ENCODE measurements at regions not wholly inside any gene's neighbourhood (a gene's known extent, or its start where the extent isn't known, plus 50 kb on each side); places are given as distances from the start of the nearest gene placed in this dataset.
"Not testable (repeated sequence)": the region's sequence is repeated elsewhere in the genome, so short reads cannot be mapped to it uniquely, and the experiment has no call there.

DNA sequence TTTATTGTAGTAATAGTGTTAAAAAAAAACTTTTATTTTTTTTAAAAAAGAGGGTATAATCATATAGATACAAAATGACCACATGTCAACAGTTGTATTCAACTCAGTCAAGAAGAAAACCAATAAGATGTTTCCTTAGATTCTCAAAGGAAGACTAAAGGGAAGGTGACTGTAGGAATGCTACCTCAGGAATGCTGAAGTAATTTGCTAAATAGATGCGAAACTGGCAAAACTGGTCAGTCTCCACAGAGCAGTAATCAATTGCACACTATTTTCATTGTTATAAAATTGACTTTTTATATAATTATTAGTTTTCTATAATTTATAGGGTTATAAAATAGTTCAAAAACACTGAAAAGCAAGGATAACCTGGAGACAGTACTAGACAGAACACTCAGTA is 204.8 kb downstream of the GABRG2 start:
- Histone ChIP-seq H3K4me3 (ENCODE audit: low read length) (no peak overlapping the region), H3K27ac (ENCODE audit: low read depth, low read length) (no peak overlapping the region), H3K36me3 (ENCODE audit: control insufficient read depth, insufficient read depth, low read length) (no peaks in the 10 kb centered on the region)

GRCh38 chr5:162274679-162275078 is 207.1 kb downstream of the GABRG2 start:
- H3K27ac ChIP-seq (ENCODE audit: low read depth, low read length), result no peak overlapping the region
- no peaks in the 10 kb centered on the region for H3K36me3 ChIP-seq (ENCODE audit: control insufficient read depth, insufficient read depth, low read length)
- H3K9ac ChIP-seq (ENCODE audit: low read length), result no peak overlapping the region
- H3K4me3 ChIP-seq (ENCODE audit: low read length), result no peak overlapping the region
- H3K27me3 ChIP-seq (ENCODE audit: control insufficient read depth, insufficient read depth, low read length), result no peaks in the 10 kb centered on the region
- H3K4me1 ChIP-seq (ENCODE audit: control insufficient read depth, insufficient read depth, low read length), result no peaks in the 10 kb centered on the region

More for the DNA sequence above, 204.8 kb downstream of the GABRG2 start:
- Histone ChIP-seq H3K27me3 (ENCODE audit: control insufficient read depth, insufficient read depth, low read length) (no peaks in the 10 kb centered on the region), H3K4me1 (ENCODE audit: control insufficient read depth, insufficient read depth, low read length) (no peaks in the 10 kb centered on the region), H3K9ac (ENCODE audit: low read length) (no peak overlapping the region)

DNA sequence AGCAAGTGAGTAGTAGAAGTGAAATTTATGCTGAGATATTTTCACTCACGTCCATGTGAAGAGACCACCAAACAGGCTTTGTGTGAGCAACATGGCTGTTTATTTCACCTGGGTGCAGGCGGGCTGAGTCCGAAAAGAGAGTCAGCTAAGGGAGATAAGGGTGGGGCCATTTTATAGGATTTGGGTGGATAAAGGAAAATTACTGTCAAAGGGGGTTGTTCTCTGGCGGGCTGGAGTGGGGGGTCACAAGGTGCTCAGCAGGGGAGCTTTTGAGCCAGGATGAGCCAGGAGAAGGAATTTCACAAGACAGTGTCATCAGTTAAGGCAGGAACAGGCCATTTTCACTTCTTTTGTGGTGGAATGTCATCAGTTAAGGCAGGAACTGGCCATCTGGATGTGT is 207.8 kb downstream of the GABRG2 start:
- not testable (repeated sequence) for H3K36me3 ChIP-seq (ENCODE audit: control insufficient read depth, insufficient read depth, low read length); H3K4me3 ChIP-seq (ENCODE audit: low read length); H3K27me3 ChIP-seq (ENCODE audit: control insufficient read depth, insufficient read depth, low read length); H3K9ac ChIP-seq (ENCODE audit: low read length); H3K27ac ChIP-seq (ENCODE audit: low read depth, low read length); H3K4me1 ChIP-seq (ENCODE audit: control insufficient read depth, insufficient read depth, low read length)

GRCh38 chr5:162282191-162282590 is 214.6 kb downstream of the GABRG2 start:
- Histone ChIP-seq H3K9ac (ENCODE audit: low read length) (no peak overlapping the region), H3K4me3 (ENCODE audit: low read length) (no peak overlapping the region), H3K27me3 (ENCODE audit: control insufficient read depth, insufficient read depth, low read length) (no peaks in the 10 kb centered on the region), H3K27ac (ENCODE audit: low read depth, low read length) (no peak overlapping the region), H3K4me1 (ENCODE audit: control insufficient read depth, insufficient read depth, low read length) (no peaks in the 10 kb centered on the region), H3K36me3 (ENCODE audit: control insufficient read depth, insufficient read depth, low read length) (no peaks in the 10 kb centered on the region)

GRCh38 chr5:162283609-162284008 is 216.0 kb downstream of the GABRG2 start:
- Histone ChIP-seq H3K4me3 (ENCODE audit: low read length) (no peak overlapping the region), H3K36me3 (ENCODE audit: control insufficient read depth, insufficient read depth, low read length) (no peaks in the 10 kb centered on the region), H3K4me1 (ENCODE audit: control insufficient read depth, insufficient read depth, low read length) (no peaks in the 10 kb centered on the region), H3K9ac (ENCODE audit: low read length) (no peak overlapping the region), H3K27ac (ENCODE audit: low read depth, low read length) (no peak overlapping the region), H3K27me3 (ENCODE audit: control insufficient read depth, insufficient read depth, low read length) (no peaks in the 10 kb centered on the region)

DNA sequence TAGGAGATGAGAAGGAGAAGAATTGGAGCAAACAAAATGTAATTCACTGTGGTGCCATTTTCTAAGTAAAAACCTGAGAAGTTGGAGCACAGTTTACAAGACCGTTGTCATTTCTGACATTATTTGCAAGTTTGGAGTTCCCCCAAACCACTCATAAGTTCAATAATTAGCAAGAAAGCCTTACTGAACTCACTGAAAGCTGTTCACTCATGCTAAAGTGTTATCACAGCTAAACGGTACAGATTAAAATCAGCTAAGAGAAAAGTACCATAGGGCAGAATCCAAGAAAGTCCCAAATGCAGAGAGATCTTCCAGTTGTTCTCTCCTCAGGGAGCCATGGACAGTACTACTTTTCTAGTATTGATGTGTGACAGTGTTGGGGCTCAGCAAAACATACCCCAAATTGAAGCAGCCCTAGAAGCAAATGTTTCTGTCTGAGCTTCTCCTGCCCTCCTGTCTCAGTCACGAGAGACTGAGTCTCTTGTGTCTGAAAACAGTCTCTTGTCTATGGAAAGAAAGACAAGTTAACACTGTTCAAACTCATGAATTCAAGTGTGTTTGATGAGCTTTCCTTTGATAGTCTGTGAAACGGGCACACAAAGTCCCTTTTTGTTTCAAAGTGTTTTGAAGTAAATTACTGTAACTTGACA is 221.2 kb downstream of the GABRG2 start:
- no peak overlapping the region for H3K9ac ChIP-seq (ENCODE audit: low read length)
- H3K27ac ChIP-seq (ENCODE audit: low read depth, low read length), result no peak overlapping the region
- H3K36me3 ChIP-seq (ENCODE audit: control insufficient read depth, insufficient read depth, low read length), result no peaks in the 10 kb centered on the region
- no peak overlapping the region for H3K4me3 ChIP-seq (ENCODE audit: low read length)
- no peaks in the 10 kb centered on the region for H3K27me3 ChIP-seq (ENCODE audit: control insufficient read depth, insufficient read depth, low read length)
- no peaks in the 10 kb centered on the region for H3K4me1 ChIP-seq (ENCODE audit: control insufficient read depth, insufficient read depth, low read length)

DNA sequence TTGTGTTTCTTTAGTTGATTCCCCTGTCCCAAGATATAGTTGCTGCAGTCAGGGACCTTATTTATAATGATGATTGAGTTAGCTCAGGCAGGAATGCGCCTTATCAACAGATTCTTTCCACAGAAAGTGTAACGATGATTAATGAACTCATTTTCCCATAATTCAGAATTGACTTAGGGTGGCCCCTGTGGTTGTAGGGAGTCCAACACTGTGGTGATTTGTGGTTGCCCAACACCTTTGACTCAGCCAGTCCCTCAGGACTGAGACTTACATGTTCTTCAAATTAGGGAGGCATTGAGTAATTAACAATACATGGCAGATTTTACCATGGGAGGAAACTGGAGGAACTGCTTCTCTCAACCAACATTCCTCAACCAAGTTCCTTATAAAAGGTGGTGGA is 221.9 kb downstream of the GABRG2 start:
- no peak overlapping the region for H3K9ac ChIP-seq (ENCODE audit: low read length)
- no peaks in the 10 kb centered on the region for H3K36me3 ChIP-seq (ENCODE audit: control insufficient read depth, insufficient read depth, low read length)
- no peak overlapping the region for H3K27ac ChIP-seq (ENCODE audit: low read depth, low read length)

DNA sequence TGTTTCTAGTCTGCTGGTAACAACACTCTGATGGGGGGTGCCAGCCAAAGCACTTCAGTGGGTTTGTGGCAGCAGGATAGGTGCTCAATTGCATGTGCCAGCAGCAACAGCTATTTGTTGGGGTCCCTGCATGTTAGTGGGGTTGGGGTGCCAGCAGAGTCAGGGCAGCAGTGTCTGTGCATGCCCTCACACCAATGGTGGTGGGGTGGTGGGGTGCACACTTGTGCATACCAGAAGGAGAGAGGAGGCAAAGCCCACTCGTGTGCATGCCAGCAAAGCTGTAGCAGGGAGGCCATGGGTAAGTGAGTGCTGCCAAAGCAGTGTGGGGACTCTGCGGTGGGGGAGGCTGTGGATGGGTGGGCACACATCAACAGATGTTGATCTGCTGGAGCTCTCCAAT is 232.2 kb downstream of the GABRG2 start:
- H3K4me1 ChIP-seq (ENCODE audit: control insufficient read depth, insufficient read depth, low read length), result no peaks in the 10 kb centered on the region
- H3K27ac ChIP-seq (ENCODE audit: low read depth, low read length), result no peak overlapping the region
- no peak overlapping the region for H3K4me3 ChIP-seq (ENCODE audit: low read length)
- H3K27me3 ChIP-seq (ENCODE audit: control insufficient read depth, insufficient read depth, low read length), result no peaks in the 10 kb centered on the region
- H3K36me3 ChIP-seq (ENCODE audit: control insufficient read depth, insufficient read depth, low read length), result no peaks in the 10 kb centered on the region
- no peak overlapping the region for H3K9ac ChIP-seq (ENCODE audit: low read length)

More for the DNA sequence above, 221.9 kb downstream of the GABRG2 start:
- Histone ChIP-seq H3K4me3 (ENCODE audit: low read length) (no peak overlapping the region), H3K27me3 (ENCODE audit: control insufficient read depth, insufficient read depth, low read length) (no peaks in the 10 kb centered on the region), H3K4me1 (ENCODE audit: control insufficient read depth, insufficient read depth, low read length) (no peaks in the 10 kb centered on the region)

DNA sequence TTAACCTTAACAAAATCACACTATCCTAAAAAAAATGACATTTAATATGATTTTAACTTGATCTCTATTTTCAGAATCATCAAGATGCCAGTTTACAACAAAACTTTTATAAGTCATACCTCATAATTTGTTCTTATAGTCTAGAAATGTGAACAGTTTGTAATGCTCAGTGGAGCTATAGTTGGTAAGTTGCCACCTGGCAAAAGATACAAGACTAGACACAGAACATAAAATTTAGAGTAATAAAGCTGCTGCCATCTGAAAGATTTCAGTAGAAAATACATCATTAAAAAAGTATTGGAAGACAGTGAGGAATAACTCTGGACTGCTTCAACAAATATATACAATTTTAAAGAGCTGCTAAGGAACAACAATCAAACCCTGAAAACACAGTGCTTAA is 233.8 kb downstream of the GABRG2 start:
- Histone ChIP-seq H3K36me3 (ENCODE audit: control insufficient read depth, insufficient read depth, low read length) (no peaks in the 10 kb centered on the region), H3K27ac (ENCODE audit: low read depth, low read length) (no peak overlapping the region), H3K27me3 (ENCODE audit: control insufficient read depth, insufficient read depth, low read length) (no peaks in the 10 kb centered on the region), H3K4me3 (ENCODE audit: low read length) (no peak overlapping the region), H3K4me1 (ENCODE audit: control insufficient read depth, insufficient read depth, low read length) (no peaks in the 10 kb centered on the region), H3K9ac (ENCODE audit: low read length) (no peak overlapping the region)

- Histone ChIP-seq H3K27ac (ENCODE audit: low read depth, low read length) (no peak overlapping the region), H3K36me3 (ENCODE audit: control insufficient read depth, insufficient read depth, low read length) (no peaks in the 10 kb centered on the region), H3K27me3 (ENCODE audit: control insufficient read depth, insufficient read depth, low read length) (no peaks in the 10 kb centered on the region), H3K9ac (ENCODE audit: low read length) (no peak overlapping the region), H3K4me1 (ENCODE audit: control insufficient read depth, insufficient read depth, low read length) (no peaks in the 10 kb centered on the region), H3K4me3 (ENCODE audit: low read length) (no peak overlapping the region)
These were observed 255.9 kb downstream of the GABRG2 start for GRCh38 chr5:162323466-162323865.

- Histone ChIP-seq H3K4me1 (ENCODE audit: control insufficient read depth, insufficient read depth, low read length) (no peaks in the 10 kb centered on the region), H3K9ac (ENCODE audit: low read length) (no peak overlapping the region), H3K36me3 (ENCODE audit: control insufficient read depth, insufficient read depth, low read length) (no peaks in the 10 kb centered on the region), H3K27me3 (ENCODE audit: control insufficient read depth, insufficient read depth, low read length) (no peaks in the 10 kb centered on the region), H3K27ac (ENCODE audit: low read depth, low read length) (no peak overlapping the region), H3K4me3 (ENCODE audit: low read length) (no peak overlapping the region)
These were observed 256.8 kb downstream of the GABRG2 start for GRCh38 chr5:162324328-162324727.

- Histone ChIP-seq H3K4me3 (ENCODE audit: low read length) (no peak overlapping the region), H3K27ac (ENCODE audit: low read depth, low read length) (no peak overlapping the region)
These were observed 257.7 kb downstream of the GABRG2 start for GRCh38 chr5:162325143-162325727.

DNA sequence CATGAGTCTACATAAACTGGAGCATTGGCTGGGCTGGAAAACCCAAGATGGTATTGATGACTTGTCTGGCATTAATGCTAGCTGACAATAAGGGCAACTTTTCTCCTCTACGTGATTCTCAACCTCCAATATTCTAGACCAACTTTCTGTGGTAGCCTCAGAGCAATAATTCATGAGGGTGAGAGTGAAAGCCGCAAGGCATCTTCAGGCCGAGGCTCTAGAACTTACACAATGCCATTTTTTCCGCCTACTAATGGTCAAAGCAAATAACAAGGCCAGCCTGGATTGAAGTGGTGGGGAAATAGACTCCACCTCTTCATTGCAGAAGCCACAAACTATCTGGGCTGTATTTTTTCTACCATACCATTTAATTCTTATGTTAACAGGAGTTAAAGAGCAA is 267.4 kb downstream of the GABRG2 start:
- Histone ChIP-seq H3K27me3 (ENCODE audit: control insufficient read depth, insufficient read depth, low read length) (no peaks in the 10 kb centered on the region), H3K4me3 (ENCODE audit: low read length) (no peak overlapping the region), H3K36me3 (ENCODE audit: control insufficient read depth, insufficient read depth, low read length) (no peaks in the 10 kb centered on the region), H3K27ac (ENCODE audit: low read depth, low read length) (no peak overlapping the region), H3K4me1 (ENCODE audit: control insufficient read depth, insufficient read depth, low read length) (no peaks in the 10 kb centered on the region), H3K9ac (ENCODE audit: low read length) (no peak overlapping the region)

More at GRCh38 chr5:162325143-162325727, 257.7 kb downstream of the GABRG2 start:
- Histone ChIP-seq H3K36me3 (ENCODE audit: control insufficient read depth, insufficient read depth, low read length) (no peaks in the 10 kb centered on the region), H3K4me1 (ENCODE audit: control insufficient read depth, insufficient read depth, low read length) (no peaks in the 10 kb centered on the region), H3K9ac (ENCODE audit: low read length) (no peak overlapping the region), H3K27me3 (ENCODE audit: control insufficient read depth, insufficient read depth, low read length) (no peaks in the 10 kb centered on the region)
